ENCODE measurements at regions not wholly inside any gene's neighbourhood (a gene's known extent, or its start where the extent isn't known, plus 50 kb on each side); places are given as distances from the start of the nearest gene placed in this dataset.
"Not testable (repeated sequence)": the region's sequence is repeated elsewhere in the genome, so short reads cannot be mapped to it uniquely, and the experiment has no call there.

DNA sequence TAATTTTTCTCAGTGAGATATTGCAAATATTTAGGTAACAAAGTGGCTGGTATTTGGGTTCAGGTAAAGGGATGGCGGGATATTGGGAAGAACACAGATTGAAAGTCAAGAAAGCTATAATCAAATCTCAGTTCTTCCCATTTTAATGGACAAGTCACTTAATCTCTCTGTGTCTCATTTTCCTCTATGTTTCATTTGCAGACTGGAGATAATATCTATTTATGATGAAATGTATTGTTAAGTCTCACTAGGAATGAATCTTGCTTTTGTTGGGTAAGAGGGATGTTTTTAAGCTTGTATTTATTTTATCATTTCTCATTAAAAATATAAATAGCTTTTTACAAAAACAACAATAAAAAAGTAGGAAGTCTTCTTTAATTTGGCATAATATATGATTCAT is 175.4 kb downstream of the ISL1 start:
- DNase-seq (ENCODE audit: low spot score) (no peak), FAIRE-seq (no peak)

DNA sequence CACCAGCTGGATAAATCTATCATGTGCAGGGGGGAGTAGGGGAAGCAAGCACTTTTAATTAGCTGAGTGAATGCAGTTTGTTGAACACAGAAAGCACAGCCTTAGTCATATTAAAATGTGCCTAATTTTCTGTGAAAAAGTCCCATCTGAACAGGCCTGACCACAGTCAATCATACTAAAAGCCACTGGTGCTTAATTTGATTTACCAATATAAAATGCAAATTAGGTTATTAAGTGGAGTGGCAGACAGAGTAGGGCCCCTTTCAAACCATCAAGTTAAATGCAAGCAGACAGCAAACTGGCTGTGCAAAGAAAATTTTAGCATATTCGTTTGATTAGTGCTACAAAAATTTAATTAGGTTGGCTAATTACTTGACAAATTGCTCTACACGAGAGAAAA is 176.1 kb downstream of the ISL1 start:
- no peak for DNase-seq (ENCODE audit: low spot score)
- FAIRE-seq, result no peak

DNA sequence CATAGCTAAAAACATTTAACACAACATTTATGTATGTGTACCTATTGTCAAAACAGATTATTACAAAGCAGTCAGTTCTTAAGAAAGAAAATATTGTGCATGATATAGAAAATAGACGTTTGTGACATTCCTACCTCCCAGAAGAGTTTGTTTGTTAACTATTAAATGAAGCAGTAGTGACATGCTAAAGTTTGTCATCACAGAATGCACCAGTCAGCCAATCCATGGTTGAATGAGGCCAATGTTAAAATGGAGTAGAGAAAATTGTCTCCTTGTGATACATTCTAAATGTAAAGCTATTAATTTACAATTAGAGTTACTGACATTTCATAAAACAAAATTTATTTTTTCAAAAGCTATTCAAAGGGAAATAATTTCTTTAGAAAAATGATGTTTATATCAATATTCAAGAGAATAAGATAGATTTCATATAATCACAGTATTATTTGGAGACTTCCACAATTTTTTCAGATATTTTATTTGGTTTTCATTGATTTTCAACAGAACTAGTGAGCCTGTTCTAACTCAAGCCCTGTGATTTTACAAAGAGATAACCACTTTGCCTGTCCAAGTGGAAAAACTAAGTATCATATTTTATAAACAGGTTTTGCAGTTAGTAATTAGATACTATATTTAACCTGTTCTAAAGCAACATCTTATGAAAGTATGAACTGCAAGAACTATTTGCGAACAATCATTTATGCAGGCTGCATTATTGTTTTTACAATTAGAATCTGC is 176.8 kb downstream of the ISL1 start:
- FAIRE-seq (no peak), DNase-seq (ENCODE audit: low spot score) (no peak)

DNA sequence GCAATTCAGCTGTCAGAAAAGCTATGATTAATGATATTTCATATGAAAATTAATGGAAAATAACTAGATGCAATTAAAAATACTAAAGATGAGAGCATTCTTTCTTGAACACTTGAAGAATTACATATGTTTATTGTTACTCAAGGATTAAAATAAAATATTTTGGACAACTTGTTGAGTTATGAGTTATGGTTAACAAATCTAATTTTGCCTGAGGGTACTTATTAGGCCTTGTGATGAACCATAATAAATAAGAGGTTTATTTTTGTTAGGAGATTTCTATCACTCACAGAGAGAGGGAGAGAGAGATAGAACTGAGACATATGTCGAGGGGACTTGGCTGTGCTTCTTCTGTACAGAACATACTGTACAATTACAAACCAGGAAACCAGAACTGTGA is 183.7 kb downstream of the ISL1 start:
- no peak for FAIRE-seq
- DNase-seq (ENCODE audit: low spot score), result no peak

DNA sequence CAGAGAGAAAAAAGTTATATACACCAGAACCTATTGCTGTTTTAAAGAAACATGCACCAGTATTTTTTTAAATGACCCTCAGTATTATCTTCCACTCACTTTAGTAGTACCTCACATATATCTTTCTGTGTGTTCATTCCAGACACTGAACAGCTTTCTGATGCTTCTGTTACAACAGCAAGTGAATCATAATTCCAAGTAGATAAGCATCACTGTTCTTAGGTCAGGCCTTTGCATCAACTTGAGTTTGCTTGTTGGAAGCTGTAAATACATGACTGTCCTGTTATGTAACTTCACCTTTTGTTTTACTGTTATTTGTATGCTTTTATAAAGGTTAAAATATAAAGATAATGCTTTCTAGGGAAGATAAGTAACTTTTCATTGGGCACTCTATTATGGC is 184.4 kb downstream of the ISL1 start:
- DNase-seq (ENCODE audit: low spot score) (no peak), FAIRE-seq (no peak)

DNA sequence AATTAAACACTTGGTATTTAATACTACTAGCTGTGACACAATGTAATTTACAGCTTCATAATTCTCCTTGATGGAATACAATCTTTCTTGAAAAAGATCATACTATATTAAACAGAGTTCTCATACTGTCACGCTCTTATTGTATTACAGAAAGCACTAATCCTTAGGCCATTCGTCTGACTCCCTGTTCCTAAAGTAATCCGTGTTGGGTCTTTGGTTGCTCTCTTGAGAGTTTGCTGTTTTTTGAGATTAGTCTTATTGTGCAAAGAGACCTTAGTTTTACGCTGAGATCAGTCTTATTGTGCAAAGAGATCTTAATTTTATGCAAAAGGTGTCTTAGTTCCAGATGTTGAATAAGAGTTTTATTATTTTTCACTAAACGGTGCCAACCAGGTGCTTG is 190.6 kb downstream of the ISL1 start:
- FAIRE-seq, result no peak
- DNase-seq (ENCODE audit: low spot score), result no peak

DNA sequence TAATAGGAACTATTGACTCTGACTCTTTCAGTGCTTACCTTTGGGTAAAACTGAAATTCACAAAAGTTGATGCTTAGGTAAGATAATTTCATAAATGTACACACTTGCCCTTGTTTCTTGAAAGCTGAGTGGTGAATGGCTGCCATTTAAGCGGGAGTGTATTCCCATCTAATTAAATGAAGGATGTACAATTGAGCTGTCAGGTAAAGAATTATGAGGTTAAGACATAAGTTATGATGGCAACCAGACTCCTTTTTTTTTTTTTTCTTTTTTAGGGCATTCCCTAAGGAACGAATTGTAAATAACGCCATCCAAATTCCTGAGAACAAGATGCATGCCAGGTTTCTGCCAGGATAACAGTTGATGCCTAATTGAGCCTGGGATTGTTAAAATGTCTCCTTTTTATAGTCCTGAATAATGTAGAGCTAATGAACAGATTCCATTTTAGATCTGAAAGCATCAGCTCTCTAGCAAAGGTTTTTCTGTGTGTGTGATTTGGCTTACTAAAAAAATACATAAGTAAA is 199.7 kb downstream of the ISL1 start:
- DNase-seq (ENCODE audit: low spot score), result no peak
- FAIRE-seq, result no peak

DNA sequence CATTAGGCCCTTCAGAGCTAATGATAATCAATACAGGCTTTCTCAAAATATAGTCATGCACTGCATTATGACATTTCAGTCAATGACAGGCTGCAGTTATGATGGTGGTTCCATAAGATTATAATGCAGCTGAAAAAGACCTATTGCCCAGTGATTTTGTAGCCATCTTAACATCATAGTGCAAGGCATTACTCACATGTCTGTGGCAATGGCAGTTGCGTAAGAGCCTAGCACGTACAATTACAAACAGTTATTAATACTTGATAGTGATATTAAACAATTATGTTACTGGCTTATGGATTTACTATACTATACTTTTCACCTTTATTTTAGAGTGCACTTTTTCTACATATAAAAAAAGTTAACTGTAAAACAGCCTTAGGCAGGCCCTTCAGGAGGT is 214.8 kb downstream of the ISL1 start:
- FAIRE-seq, result no peak
- DNase-seq (ENCODE audit: low spot score), result no peak

DNA sequence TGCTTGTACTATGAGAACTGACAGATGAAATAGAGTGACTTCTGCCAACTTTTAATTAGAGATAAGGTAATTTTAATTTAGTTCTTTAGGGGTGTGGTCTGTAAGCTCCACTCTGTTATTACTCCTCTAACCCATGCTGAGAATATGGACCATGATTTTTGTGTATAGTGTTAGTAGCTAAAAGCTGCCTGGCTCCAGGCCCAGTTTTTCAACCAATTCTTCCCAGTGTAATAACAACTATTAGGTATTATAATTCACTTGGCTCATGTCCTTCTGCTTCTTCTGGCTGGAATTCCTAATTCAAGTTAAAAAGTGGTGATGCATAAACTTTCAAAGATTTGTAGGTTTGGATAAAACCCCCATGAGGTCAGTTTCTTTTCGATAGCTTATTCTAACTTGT is 216.3 kb downstream of the ISL1 start:
- DNase-seq (ENCODE audit: low spot score), result no peak
- FAIRE-seq, result no peak

DNA sequence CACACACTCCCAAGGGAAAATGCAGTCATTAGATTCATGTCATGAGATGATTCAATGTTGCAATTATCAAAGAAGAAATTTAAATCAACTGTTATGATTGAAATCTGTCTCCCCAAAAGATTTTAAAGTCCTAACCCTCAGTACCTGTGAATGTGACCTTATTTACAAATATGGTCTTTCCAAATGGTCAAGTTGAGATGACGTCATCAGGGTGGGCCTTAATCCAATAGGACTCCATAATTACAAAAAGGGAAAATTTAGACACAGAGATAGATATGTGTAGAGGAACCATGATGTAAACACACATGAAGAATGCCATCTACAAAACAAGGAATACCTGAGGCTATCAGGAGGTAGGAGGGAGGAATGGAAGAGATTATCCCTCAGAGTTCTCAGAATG is 221.1 kb downstream of the ISL1 start:
- DNase-seq (ENCODE audit: low spot score), result no peak
- FAIRE-seq, result no peak

DNA sequence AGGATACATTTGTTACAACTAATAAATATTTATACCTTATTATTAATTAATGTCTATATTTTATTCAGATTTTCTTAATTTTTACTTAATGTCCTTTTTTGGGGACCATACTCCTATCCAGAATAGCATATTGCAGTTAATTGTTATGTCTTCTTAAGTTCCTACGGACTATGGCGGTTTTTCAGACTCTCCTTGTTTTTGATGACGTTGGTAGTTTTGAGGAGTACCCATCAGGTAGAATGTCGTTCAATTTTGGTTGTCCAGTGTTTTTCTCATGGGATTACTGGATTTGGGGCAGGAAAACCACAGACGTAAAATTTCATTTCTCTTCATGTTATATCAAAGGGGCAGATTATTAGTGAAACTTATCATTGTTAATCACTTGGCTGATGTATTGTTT is 223.7 kb downstream of the ISL1 start:
- DNase-seq (ENCODE audit: low spot score) (no peak), FAIRE-seq (no peak)

DNA sequence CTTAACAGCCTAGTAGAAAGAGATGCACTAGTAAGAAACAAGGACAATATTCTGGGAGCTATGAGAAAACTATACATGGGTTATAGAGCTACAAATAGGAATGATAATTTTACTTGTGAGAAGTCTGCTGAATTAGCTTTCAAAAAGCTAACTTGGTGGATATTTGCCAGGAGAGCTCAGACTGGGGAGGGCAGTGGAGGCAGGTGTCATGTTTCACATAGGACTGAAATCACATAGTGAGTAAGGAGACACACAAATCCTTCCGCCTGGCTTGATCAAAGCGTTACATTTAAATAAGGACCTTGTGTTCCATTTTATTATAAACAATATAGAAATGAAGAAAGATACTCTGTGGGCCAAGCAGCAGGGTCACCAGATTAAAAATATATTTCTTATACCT is 235.0 kb downstream of the ISL1 start:
- DNase-seq (ENCODE audit: low spot score) (no peak), FAIRE-seq (no peak)

DNA sequence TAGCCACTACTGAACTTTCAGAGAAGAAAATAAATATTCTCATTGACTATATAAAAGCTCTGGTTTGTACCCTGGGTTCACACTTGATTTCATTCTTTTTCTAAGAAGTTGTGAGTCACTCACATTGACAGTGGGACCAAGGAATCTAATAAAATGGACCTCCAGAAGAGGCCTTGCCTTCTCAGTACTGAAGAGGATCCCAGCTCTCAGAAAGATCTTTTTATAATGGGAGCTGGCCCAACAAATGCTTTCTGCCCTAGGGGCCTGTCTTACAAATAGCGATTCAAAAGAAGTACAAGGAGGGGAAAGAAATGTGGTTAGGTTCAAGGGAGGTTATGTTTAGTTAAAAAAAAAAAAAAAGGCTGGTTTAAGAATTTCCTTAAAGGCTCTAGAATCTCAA is 237.9 kb downstream of the ISL1 start:
- DNase-seq (ENCODE audit: low spot score), result no peak
- no peak for FAIRE-seq

DNA sequence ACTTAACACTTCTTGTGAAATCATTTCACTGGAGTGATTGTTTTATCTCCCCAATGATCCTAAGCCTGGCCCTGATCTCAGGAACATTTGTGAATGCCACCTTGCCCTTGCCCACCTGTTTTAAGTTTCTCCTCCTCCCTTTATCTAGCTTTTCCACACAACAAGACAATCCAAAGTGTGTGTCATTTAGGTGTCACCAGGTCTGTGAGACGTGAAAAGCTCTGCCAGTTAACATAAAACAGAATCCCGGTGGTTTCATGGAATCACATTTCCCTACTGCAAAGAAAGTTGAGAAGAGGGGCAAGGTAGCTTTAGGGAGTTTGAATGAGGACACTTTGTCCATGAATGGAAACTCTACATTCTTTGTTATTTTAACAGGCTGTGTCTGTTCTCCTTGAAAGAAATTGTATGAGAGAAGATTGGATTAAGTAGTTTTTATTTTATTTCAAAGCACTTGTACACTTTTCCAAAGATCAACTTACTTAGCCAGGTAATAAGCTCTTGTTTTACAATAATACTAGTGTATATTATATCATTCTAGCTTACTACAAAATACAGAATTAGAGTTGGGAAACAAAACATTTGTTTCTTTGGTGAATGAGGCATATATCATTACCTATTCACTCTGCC is 239.0 kb downstream of the ISL1 start:
- DNase-seq (ENCODE audit: low spot score) (no peak), FAIRE-seq (no peak)

DNA sequence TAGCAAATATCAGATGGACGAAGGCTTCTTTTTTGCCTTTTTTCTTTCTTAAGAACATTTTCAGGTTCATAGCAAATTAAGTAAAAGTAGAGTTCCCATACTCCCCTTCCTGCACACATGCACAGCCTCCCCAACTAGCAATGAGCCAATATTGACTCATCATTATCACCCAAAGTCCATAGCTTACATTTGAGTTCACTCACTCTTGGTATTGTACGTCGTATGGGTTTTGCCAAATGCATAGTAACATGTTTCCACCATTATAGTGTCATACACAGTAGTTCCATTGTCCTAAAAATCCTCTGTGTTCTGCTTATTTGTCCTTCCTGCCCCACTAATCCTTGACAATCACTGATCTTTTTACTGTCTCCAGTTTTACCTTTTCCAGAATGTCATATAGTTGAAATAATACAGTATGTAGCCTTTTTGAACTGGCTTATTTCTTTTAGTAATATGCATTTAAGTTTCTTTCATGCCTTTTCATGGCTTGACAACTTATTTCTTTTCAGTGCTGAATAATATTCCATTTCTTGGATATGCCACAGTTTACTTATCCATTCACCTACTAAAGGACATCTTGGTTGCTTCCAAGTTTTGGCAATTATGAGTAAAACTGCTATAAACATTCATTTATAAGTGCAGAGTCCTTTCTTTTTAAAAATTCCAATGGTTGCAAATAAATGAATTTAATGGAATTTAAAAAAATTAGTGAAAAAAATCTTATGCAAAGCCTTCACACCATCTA is 242.1 kb downstream of the ISL1 start:
- DNase-seq (ENCODE audit: low spot score), result no peak
- FAIRE-seq, result no peak

DNA sequence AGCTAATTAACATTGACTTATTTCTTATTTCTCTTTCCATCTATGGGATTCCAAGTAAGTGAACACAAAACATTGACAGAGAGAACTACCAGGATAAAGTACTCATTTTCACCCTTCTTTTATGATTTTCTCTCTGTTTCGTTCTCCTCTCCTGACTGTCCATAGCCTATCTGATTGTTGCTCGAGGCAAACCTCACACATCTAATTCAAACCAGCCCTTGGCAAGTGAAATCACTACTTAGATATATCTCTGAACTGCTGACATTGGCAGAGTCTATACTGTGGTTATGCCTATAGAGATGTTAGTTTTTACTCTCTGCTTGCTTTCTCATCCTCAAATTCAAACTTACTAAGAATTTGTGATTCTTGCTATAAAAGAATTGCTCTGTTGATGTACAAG is 248.8 kb downstream of the ISL1 start:
- DNase-seq (ENCODE audit: low spot score), result no peak
- no peak for FAIRE-seq

DNA sequence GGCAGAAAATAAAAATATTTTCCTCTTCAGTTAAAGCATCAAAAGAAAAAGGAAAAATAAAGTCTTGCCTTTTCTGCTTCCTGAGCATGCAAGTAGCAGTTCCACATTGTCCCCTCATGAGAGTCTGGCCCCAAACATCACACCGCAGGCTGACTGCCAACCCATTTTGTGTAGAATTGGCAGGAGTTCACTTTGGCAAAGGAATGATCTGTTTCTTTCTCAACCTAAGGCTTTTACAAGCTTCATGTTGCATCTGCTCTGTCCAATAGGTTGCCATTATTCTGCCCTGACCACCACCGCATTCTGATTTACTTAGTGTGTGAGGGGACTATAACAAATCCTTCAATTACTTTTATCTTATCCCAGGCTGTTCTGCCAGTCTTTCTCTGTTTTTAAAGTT is 249.5 kb downstream of the ISL1 start:
- no peak for FAIRE-seq
- no peak for DNase-seq (ENCODE audit: low spot score)

DNA sequence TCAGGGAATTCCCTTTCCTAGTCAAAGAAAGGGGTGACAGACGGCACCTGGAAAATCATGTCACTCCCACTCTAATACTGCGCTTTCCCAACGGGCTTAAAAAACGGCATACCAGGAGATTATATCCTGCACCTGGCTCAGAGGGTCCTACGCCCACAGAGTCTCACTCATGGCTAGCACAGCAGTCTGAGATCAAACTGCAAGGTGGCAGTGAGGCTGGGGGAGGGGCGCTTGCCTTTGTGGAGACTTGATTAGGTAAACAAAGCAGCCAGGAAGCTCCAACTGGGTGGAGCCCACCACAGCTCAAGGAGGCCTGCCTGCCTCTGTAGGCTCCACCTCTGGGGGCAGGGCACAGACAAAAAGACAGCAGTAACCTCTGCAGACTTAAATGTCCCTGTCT is 253.7 kb downstream of the ISL1 start:
- not testable (repeated sequence) for FAIRE-seq; DNase-seq (ENCODE audit: low spot score)

DNA sequence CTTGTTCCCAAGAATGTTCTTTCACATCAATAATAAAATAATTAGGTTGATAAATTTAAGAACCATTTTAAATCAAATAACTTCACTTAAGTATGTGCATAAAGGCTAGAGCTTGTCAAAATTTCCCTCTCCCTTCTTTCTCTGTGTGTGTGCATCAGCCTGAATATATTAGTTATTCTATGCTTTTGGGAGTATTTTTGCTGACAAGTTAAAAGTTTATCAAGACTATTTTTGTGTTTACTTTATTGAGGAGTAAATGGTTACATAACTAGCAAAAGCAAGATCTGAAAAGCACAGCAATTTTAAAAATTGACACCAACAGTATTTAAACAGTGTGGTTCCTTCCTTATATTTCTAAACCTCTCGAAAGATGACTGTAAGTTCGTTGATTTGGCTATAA is 261.7 kb downstream of the ISL1 start:
- FAIRE-seq (no peak), DNase-seq (ENCODE audit: low spot score) (no peak)

DNA sequence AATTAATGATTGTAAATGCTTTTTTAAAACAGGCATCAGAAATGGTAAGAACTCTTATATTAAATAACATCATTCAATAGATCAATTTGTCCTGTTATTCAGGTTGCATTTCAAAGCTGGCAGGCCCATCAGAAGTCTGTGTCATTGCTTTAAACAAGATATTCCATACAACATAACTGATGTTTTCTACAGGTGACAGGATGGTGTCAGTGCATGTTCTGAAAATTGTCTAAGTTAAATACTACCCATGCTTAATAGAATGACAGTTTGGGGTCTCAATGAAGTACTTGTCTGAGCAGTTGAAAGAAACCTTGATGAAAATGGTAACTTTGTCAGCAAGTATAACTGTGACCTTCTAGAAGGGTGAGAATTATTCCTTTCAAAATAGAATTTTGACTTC is 263.2 kb downstream of the ISL1 start:
- FAIRE-seq, result no peak

DNA sequence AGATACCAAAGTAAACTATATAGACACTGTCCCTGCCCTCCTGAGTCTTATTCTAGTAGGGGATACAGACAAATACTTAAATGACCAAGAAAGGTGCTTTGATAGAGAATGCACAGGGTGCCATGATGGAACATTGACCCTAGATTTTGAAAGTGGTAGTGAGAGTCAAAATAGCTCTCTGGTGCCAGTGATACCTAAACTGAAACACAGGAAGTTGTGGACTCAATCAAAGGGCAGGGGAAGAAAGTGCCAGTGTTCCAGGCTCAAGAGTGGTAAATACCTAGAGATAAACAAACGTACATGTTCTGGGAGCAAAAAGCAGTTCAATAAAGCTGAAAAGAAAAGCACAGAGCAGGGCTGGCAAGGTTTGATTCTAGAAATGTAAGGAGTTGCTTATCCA is 267.6 kb downstream of the ISL1 start:
- FAIRE-seq (no peak), DNase-seq (ENCODE audit: low spot score) (no peak)

More for the DNA sequence above, 263.2 kb downstream of the ISL1 start:
- no peak for DNase-seq (ENCODE audit: low spot score)

DNA sequence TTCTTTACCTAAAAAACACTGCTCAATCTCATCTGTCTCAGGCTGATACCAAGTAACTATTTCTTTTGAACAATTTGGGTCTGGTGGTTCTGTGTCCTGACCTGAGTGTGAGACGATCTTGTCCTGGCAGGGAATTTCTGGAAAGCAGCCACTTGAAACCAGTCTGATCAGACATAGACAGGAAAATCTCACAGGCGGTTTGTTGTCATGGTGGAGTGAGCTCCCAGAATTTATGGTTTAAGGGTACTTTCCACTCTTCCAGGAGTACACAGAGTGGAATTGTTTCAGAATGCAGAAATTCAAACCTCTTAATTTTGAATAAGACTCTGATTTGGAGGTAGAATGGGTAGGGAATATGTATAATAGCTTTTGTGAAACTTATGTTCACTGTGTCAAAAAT is 268.2 kb downstream of the ISL1 start:
- FAIRE-seq, result no peak

DNA sequence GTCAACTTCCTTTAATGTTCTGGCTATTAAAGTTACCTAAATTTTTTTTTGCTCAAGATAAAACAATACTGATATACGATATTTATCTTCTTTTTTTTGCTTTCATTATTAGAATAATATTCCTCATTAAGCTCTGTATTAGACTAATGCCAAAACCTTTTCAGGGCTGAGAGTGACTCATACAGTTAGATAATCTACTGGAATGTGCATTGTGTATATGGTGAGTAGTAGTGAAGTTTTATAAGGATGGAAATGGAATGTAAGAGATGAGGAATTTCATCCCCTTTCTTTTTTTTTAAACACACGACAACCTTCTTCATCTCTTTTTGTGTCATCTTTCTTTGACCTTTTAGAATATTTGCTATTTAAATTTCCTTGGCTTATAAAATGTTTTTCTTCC is 268.6 kb downstream of the ISL1 start:
- FAIRE-seq (no peak), DNase-seq (ENCODE audit: low spot score) (peak; percentile 35)

More for the DNA sequence above, 268.2 kb downstream of the ISL1 start:
- DNase-seq (ENCODE audit: low spot score), result peak; percentile 16

Measured in urothelium cell line (cell line).